HG02588 (cell line): ENCODE measurements at regions not wholly inside any gene's neighbourhood (a gene's known extent, or its start where the extent isn't known, plus 50 kb on each side); places are given as distances from the start of the nearest gene placed in this dataset.
A peak's percentile ranks its signal among the peaks of the same experiment; 100 is the strongest.
"Not testable (repeated sequence)": the region's sequence is repeated elsewhere in the genome, so short reads cannot be mapped to it uniquely, and the experiment has no call there.

Experiments
- ATAC-seq: cut with Tn5 transposase; IDR thresholded peaks from one replicate; pipeline ENCODE4 v1.9.1; 2021; ENCODE audit warnings: mild to moderate bottlenecking, moderate library complexity; ENCODE audit not compliant: unreplicated experiment

DNA sequence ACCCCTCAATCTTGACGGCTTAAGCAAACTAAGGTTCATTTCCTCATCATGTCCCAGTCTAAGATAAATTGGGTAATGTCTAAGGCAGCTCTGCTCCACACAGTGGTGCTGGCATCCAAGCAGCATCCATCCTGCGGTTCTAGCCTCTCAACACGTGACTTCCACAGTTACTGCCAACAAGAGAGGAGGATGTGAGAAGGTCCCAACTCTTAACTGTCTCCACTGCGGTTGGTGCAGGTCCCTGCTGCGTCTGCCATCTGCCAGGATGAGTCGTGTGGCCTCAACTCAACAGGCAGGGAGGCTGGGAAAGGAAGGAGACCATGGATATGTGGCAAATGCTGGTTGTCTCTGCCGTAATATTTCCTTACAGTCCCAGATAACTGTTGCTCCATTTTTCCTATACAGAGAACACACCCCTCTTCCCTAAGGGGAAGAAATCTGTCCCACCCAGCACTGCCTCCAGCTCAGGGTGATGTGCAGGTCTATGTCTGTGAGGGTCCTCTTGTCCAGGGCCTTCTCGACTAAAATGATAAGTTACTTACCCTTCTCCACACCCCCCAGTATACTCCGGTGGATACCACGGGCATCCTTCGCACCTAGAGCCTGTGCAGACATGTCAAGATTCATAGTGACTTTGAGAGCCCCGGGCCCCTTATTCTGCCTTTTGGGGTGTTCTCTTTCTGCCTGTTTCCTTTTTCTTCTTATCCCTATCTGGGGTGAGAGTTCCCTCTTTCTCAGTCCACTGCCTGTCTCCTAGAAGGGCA, 64.7 kb downstream of the KCNJ18 start:
- ATAC-seq, result no peak

DNA sequence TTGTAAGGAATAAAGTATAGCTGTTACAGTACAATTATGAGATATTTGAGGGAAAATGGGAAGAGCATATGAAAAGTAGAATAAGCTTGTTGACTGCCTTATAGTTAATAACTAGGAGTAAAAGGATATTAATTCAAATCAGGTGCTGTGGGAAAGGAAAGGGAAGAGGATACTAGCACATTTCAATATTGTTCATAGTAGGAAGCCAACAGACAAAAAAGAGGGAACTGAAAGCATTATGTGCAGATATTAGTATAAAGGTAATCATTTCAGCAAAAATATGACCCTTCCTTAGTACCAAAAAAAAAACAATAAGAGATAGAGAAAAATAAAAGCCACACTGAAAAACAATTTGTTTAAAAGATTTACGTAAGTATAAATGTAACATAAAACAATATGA, 67.3 kb downstream of the KCNJ18 start:
- ATAC-seq, result not testable (repeated sequence)

DNA sequence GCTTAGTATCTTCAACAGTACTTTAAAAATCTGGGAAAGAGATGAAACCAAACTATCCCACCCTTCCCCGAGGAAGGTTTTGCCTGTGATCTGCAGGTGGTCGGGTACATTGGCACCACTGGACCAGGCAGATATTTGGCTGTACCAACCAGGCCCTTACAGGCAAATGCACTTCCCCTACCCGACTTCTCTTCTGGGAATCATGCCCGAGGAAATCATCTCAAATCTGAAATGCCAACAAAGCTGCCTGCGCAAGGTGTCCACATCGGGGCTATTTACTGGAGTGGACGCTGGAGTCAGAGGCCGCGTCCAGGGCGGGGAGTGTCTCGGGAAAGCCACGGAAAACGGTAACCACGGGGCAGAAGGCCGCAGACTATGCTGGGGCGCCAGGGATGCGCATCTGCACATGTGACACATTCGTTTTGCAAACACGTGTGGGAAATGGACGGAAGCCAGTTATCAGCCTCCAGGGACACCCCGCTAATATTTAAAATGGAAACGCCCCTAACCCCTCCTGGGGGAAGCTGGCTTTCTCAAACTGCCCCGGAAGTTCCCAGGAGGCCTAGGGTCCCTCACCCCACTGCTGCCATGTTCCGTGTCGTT, 71.5 kb downstream of the KCNJ18 start:
- not testable (repeated sequence) for ATAC-seq

DNA sequence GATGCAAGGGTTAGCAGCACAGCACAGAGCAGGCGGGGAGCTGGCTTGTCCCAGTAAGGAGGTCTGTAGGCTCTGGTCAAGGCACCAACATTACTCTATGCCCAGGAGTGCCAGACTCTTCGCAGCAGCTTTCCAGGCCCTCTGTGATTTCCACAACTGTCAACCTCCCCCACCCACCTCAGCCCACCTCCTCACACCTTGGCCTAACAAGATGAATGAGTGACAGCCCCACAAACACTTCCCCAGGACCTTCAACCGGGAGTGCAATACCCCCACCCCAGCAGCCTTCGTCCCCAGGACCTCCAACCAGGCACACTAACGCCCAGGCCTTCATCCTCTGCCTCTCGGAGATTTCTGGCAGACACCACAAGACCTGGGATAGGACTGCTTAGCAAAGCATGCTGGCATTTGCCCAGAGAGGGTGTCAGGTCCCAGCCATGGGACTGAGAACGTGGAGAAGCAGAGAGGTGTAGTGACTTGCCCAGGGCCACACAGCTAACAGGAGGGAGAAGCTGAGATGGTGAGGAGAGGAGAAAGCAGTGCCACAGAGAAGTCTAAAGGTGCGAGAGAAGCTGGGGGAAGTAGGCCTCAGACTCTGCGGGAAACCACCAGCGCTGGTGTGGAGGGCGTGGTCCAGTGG, 73.4 kb downstream of the KCNJ18 start:
- ATAC-seq, result not testable (repeated sequence)

DNA sequence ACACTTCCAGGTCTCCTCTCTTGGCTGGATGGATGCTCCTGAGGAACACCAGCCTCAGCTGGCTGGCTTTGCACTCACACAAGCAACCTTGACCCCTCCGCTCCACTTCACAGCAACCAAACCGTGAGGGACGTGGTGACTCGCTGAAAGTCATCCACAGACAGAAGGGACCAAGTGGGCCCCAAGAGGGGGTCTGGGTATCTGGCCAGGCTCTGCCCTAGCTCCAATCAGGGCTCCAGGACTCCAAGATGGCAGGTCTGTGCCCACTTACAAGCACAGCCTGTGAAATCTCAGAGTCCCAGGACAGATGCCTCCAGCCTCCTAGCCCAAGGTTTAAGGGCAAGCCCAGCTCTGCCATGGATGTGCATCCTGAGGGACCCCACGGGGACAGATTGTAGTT, 74.2 kb downstream of the KCNJ18 start:
- not testable (repeated sequence) for ATAC-seq

DNA sequence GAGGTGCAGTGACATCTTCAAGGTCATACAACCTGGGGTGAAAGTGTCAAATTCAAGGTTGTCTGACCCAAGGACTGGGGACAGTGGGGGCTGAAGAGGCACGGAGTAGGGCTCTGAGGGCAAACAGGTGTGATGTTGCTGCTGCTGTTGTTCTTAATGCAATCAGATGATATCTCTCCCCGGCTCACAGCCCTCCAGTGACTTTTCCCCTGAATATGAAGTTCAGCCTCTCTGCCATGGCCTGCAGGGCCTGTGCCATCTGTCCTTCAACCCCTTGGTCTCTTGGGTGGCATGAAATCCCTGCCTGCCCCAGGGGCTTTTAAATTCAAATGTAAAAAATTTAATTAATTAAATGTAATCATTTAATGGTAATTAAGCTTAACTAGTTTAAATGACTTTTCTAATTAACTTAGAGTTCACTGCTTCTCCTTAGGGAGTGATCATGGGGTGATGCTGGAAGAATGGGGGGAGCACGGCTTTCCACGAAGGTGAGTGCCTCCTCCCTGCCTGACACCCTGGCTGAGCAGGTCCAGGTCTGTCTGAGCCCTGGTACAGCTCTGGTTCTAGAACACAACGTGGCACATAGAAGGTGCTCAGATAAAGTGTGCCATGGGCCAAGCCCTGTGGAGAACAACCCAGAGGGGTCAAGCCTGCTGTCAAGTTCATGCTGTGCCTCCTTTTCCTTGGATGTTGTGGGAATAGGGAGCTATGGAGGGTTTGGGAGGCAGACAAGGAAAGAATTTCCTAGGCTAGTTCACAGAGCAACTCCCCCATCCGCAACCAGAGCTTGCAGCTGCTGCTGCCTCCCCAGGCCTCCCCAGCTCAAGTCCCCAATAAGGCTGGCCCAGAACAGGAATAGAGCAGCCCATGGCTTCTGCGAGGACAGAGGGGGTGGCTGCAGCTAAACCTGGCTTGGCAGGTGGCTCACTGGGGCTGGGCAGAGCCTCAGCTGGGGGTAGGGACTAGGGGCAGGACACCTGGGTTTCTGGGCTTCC, 75.1 kb downstream of the KCNJ18 start:
- not testable (repeated sequence) for ATAC-seq

DNA sequence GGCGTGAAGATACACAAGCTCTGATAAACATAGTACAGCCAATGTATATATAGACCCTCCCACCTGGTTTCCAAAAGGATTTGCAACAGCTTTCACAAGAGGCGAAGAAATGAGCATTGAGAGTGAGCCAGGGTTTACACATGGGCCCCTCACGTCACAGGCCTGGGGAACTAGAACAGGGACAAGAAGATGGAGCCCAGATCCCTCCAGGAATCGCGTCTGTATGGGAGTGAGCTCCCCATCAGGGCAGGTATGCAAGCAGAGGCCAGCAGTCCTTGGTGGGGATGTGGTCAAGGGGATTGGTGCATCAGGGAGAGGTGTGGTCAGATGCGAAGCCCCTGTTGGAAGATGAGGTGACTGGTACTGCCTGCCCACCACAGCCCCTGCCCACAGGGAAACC, 75.9 kb downstream of the KCNJ18 start:
- ATAC-seq, result not testable (repeated sequence)

DNA sequence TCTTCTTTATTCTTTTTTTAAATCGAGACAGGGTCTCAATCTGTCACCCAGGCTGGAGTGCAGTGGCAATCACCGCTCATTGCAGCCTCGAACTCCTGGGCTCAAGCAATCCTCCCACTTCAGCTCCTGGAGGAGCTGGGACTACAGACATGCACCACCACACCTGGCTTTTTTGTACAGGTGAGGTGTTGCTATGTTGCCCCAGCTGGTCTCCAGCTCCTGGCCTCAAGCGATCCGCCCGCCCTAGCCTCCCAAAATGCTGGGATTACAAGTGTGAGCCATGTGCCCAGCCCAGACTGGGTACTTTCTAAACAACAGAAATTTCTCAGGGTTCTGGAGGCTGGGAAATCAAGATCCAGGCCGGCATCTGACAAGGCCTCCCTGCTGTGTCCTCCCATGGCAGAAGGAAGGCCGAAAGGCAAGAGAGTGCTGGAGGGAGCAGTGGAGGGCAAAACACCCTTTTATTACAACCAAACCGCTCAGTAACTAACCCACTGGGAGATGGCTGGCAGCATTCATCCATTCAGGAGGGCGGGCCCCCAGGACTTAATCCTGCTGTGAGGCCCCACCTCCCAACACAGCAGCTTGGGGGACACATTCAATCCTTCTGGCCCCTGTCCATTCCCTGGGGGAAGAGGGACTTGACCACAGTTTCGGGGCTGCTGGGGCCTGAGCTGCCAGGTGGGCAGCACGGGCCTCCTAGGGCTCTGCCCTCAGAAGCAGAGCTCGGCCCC, 76.6 kb downstream of the KCNJ18 start:
- not testable (repeated sequence) for ATAC-seq

DNA sequence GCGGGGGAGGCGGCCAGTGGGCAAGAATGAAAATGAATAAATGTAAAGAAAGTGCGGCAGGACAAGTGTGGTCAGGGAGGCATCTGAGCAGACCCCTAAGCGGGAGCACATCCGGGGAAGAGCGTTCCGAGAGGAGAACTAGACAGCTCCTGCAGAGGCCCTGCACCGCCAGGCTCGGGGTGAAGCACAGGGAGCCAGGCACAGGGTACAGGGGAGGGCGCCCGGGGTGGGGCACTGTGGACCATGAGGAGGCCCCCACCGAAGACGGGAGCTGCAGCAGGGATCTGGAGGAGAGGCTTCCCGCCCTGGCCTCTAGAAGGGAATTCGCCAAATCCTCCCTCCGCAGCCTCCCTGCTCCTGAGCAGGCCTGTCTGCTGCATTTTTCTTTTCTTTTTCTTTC, 77.5 kb downstream of the KCNJ18 start:
- not testable (repeated sequence) for ATAC-seq

DNA sequence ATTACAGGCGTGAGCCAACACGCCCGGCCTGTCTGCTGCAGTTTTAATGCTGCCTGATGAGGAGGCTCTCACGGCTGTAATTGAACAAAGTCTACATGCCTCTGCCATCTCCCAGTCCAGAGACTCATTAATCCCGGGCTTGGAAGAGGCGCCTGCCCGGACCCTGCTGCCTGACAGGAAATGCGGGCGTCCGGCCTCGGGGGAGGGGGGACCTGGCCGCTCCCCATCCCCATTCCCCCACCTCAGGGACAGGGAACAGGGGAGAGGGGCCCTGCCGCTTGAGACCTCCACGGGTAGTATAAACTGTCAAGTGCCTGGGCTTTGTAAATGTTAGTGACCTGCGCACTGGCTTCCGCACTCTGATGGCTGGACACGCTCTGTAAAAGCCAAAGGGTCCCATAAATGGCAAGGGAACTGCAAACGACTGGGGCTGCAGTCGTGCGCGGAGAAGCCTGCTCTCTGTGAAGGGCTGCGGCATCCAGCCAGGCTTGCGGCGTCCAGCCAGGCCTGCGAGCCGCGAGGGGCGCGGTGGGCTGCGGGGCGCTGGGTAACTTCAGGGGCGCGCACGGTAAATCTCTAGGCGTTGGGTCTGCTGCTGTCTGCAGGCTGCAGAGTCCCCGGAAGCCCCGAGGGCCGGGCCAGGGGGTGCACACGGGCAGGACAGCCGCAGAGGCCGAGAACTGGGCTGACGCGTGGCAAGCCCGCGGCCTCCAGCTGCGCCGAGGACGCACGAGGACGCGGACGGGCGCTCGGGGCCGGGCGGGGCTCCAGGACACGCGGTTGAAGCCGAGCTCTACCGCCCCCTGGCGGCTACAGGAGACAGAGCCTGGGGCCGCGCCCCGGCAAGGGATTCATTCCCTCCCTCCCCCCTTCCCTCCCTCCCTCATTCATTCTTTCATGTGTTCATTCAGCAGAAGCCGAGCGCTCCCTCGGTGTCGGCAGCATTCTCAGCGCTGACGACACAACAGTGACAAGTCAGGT, 78.4 kb downstream of the KCNJ18 start:
- peak; percentile 67 for ATAC-seq

DNA sequence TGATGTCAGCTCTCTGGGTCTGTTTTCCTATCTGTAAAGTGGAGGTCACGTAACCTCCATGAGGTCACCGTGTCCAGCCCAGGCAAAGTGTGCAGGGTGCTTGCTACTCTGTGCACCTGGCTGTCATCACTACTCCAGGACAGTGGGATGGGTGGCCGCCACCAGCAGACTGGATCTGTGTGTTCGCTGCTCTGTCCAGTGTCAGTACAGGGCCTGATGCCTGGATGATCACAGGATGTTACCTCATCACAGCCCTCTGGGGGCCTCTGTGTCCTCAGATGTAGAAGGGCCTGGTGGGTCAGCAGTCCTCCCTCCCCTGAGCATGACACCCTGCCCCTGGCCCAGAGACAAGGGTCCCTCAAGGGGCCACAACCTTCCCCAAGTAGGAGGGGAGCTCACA, 80.0 kb downstream of the KCNJ18 start:
- ATAC-seq, result no peak

DNA sequence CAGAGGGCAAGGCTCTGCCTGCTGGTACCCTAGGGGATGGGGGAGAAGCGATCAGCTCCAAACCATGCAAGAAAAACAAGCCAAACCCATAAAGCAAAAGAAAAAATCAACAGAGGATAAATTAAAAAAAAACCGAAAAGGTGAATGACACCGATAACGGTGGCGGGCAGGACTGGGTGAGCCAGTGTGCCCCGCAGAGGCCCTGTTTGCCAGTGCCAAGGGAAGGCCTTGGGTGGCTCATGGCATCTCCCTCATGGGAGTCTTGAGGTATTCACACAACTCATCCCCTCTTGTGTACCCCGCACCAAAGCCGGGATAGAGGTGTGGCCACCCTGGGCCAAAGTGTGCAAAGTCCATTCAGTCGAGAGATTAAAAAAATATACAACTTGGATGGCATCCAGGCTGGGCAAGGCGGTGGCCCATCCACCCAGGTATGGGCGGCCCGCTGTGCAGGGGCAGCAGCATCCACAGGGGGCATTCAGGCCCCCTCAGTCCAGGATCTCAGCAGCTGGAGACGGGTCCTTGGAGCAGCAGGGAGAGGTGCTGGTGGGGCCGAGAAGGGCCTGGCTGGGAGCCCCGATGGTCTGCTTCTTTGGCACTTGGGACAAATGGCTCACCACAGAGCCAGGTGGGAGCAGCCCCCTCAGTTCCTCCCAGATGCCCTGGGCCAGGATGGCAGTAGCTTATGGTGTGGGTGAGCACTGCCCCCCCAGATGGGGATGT, 80.8 kb downstream of the KCNJ18 start:
- not testable (repeated sequence) for ATAC-seq

DNA sequence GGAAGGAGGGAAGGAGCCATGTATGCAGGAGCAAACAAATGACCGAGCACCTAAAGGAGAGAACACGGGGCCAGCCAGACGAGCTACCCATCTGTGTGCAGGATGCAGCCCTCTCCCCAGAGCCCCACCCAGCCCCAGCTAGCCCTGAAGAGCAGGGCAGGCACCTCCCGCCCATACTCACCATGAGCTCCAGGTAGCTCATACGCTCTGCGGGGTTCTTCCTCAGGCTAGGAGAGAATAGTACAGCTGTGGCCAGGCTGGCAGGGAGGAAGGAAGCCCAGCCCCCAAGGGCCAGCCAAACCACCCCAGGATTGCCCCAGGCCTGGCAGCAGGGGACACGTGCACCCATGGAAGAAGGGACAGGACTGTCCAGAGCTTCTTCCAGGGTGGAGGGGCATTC, 81.9 kb downstream of the KCNJ18 start:
- no peak for ATAC-seq

DNA sequence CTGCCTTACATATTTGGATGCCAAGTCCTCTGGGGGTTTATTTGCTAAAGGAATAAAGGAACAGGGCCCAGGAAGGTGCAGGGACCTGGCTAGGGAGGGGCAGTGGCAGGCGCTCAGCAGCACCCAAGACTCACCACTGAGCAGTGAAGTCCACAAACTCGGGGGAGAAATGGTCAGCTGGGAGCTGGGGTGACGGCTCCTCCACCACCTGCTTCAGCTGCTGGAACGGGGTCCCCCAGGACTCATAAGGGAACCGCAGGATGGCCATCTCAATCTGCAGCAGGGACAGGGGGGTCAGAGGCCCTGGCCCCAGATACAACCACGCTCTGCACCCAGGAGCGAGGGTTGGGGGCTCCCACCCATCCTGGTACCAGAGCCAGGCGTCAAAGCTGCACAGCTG, 83.2 kb downstream of the KCNJ18 start:
- ATAC-seq, result not testable (repeated sequence)

DNA sequence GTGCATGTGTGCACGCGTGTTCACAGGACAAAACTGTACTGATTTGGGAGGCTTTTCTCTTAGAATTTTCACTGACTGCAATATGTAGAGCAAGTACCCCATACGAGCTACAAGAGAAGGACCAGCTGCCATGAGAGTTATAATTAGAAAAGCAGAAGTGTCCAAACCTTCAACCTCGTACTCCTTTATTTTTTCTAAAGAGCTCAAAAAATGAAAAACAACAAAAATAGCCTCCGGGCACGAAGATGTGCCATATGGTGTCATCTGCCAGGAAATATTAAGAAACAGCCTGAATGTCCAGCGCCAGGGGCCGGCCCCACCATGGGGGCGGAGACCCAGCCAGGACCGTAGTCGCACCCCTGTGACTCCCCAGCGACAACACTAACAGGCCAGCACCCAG, 84.6 kb downstream of the KCNJ18 start:
- not testable (repeated sequence) for ATAC-seq

DNA sequence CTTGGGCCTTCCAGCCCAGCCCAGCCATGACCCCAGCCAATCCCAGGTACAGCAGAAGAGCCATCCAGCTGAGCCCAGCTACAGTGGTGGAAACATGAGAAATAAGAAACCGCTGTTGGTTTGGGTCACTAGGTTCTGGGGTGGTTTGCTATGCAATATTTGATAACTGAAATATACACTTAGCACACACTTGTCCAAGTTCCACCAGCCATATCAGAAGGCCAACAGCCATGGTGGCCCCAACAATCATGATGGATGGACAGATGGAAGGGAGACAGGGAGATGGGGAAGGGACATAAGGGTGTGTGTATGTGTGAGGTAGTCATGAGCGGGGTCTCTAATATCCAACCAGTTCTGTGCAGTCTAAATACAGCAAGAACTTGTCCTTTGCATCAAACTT, 86.5 kb downstream of the KCNJ18 start:
- ATAC-seq, result not testable (repeated sequence)

DNA sequence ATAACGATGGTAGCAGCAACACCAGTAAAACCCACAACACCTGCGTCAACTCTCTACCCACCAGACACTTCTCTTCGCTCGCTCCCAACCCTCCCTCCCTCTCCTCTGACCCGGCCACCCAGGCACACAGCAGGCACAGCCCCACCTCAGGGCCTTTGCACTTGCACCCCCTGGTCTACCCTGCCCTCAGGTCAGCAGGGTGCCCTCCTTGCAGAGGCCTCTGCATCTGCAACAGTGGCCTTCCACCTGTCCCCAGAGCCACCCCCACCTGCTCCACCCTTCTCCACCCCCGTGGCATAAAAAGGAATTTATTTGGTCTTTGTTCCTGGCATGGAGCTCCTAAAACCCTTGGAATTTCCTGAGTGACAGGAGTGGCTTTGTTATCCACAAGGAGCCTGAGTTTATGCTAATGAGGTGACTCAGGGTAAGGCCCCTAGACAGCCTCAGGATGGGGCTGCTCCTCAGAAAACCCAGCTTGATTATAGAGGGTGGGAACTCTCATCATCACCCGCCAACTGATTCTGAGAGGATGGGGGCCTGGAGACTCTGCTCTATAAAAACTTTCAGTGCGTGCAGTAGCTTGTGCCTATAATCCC, 88.1 kb downstream of the KCNJ18 start:
- ATAC-seq, result not testable (repeated sequence)
